HG03066 (cell line): ENCODE measurements at regions not wholly inside any gene's neighbourhood (a gene's known extent, or its start where the extent isn't known, plus 50 kb on each side); places are given as distances from the start of the nearest gene placed in this dataset.

Experiments used
- ATAC-seq: cut with Tn5 transposase; IDR thresholded peaks from one replicate; pipeline ENCODE4 v1.9.1; 2021; ENCODE audit warnings: low read depth; ENCODE audit not compliant: unreplicated experiment

- ATAC-seq, result no peak
Measured at GRCh38 chr2:23121968-23122648, 262.9 kb upstream of the KLHL29 start.

GRCh38 chr2:23122681-23123215, 262.2 kb upstream of the KLHL29 start:
- no peak for ATAC-seq

DNA sequence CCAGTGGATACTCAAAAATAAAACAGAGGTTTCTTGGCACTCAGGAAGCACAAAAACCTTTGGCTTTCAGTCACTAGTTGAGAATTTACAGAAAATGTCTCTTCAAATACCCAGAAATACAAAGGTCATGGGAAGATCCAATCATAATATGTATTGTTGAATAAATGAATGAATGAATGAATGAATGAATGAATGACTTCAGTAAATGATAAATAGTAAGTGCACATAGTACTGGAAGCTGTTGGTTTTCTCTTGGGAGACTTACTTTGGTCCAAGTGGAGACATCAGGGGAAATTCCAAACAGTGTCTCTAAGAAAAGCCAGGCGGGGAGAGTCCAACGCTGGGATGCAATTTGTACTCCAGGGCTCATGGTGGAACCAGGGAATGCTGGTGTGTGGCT, 261.3 kb upstream of the KLHL29 start:
- ATAC-seq, result no peak

GRCh38 chr2:23124214-23124750, 260.7 kb upstream of the KLHL29 start:
- ATAC-seq, result no peak

DNA sequence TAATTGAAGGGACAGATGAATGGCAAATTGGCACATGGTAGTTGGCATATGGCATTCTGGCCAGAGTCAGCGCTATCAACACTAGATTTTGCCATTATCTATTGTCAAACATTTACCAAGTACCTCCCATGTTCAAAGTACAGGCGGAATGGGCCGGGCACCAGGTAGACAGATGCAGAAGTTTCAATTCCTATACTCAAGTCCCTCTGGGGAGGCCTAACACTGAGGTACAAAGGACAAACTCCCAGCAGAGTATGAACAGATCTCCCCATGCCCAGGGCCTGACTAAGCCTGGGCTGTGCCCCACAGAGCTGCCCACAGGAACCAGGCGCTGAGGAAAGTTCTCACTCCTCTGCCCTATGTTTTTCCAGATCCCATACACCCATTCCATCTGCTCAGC, 257.5 kb upstream of the KLHL29 start:
- ATAC-seq, result no peak

DNA sequence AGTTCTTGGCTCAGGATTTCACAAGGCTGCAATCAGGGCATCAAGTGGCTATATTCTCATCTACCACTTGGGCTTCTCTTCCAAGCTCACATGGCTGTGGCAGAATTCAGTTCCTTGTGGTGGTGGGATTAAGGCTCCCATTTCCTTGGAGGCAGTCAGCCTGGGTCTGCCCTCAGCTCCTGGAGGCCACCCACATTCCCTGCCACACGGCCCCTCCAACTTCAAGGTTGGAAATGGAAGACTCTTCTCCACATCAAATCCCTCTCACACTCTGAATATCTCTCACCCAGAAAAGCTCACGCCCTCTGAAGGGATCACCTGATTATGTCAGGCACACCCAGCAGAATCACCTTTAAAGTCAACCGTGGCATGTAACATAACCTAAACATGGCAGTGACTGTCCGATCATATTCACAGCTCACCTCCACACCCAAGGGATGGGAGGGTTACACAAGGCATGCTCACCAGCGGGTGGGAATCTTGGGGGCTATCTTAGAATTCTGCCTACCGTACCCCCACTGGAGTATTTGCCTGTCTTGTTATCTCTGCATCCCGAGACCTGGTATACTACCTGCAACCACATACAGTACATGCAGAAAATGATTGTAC, 256.2 kb upstream of the KLHL29 start:
- ATAC-seq, result no peak

DNA sequence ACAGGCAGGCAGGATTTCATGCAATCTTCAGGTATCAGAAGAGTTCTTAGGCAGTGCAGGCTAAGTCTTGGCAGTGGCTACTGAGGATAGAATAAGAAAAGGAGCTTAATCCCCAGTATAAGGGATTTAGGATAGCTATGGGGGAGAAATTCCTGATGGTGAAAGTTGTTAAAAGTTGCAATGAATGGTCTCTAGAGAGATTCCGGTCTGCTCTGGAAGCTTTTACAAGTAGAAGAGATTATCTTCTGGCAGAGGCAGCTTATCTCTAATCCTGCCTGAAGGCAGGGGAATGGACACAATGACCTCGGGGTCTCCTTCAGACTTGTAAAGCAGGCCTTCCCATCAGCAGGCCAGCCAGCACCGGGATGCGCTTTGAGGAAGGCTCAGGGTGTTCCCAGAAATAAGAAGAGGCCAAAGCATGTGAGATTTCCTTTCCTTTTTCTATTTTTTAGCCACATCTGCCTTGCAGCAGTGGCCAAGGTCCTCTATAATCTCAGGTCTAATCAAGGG, 253.9 kb upstream of the KLHL29 start:
- no peak for ATAC-seq

DNA sequence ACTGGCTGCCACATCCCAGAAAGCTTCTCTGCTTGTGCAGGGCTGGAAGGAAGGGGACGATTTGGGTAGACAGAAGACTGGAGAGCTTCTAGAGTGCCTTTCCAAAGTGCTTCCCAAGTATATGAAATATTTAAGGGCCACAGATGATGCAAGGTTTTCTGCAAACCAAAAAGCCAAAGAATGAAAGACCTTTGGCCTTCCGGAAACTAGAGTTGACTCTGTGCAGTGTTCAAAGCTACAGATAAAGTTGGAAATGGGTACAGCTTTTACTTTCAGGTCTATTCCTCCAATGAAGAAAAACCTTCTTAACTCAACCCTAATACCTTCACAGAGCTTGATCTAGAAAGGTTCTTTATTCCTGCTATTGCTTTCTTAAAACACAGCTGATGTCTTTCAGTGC, 253.0 kb upstream of the KLHL29 start:
- ATAC-seq, result no peak

GRCh38 chr2:23132823-23133595, 252.0 kb upstream of the KLHL29 start:
- ATAC-seq, result no peak

- no peak for ATAC-seq
Measured at GRCh38 chr2:23134726-23135125, 250.3 kb upstream of the KLHL29 start.

GRCh38 chr2:23135481-23136100, 249.4 kb upstream of the KLHL29 start:
- ATAC-seq, result no peak

GRCh38 chr2:23137166-23137565, 247.8 kb upstream of the KLHL29 start:
- no peak for ATAC-seq

DNA sequence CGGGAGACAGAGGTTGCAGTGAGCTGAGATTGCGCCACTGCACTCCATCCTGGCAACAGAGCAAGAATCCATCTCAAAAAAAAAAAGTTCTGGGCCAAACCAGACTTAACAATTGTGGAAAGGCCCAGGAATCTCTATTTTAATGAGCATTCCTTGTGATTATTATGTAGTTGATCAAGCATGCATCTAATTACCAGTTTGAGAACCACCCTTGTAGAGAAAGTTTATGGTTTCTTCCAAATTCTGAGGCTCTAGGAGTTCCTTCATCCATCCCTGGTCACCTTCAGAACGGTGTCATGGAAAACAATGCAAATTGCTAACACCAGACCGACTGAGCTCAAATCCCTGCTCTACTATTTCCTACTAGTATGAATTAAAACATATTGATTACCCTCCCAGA, 246.3 kb upstream of the KLHL29 start:
- ATAC-seq, result no peak

DNA sequence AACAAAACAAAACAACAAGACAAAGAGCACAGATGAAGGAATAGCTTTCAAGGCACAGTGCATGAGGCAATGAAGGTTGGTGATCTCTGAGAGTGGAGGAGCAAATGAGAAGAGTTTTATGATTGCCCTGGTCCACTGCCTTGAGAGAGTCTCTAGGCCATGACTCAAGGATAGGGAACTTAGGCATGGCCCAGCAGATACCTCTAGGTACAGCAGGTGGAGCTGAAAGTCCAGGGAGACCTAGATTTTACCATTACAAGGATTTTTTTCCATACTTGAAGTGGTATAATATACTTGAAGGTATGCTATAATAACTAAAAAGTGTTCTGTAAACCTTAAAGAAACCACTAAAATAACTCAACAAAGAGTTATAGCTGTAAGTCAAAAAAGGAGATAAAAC, 239.5 kb upstream of the KLHL29 start:
- no peak for ATAC-seq

DNA sequence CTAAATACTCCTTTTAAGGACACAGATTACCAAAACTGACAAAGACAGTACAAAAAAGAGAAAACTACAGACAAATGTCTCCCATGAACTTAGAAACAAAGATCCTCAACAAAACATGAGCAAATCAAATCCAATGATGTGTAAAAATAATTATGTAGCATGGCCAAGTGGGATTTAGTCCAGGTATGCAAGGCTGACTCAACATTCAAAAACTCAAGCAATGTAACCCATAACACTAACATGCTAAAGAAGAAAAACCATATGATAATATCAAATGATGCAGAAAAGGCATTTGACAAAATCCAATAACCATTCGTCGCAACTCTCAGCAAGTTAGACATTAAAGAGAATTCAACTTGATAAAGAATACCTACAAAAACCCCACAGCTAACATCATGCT, 239.0 kb upstream of the KLHL29 start:
- ATAC-seq, result no peak

GRCh38 chr2:23148342-23148741, 236.6 kb upstream of the KLHL29 start:
- no peak for ATAC-seq

- ATAC-seq, result no peak
Measured at GRCh38 chr2:23149777-23150176, 235.2 kb upstream of the KLHL29 start.

- ATAC-seq, result no peak
Measured at GRCh38 chr2:23153484-23153883, 231.5 kb upstream of the KLHL29 start.

GRCh38 chr2:23155022-23155421, 230.0 kb upstream of the KLHL29 start:
- no peak for ATAC-seq

GRCh38 chr2:23157812-23158211, 227.2 kb upstream of the KLHL29 start:
- ATAC-seq, result no peak

GRCh38 chr2:23158306-23158705, 226.7 kb upstream of the KLHL29 start:
- ATAC-seq, result no peak
